ENCODE measurements at regions not wholly inside any gene's neighbourhood (a gene's known extent, or its start where the extent isn't known, plus 50 kb on each side); places are given as distances from the start of the nearest gene placed in this dataset.

- Histone ChIP-seq H4K20me1 (ENCODE audit: insufficient read depth, low read depth, low read length) (no peaks in the 10 kb centered on the region), H3K27me3 (ENCODE audit: low read length) (no peaks in the 10 kb centered on the region), H3K9me3 (ENCODE audit: low read length) (no peaks in the 10 kb centered on the region), H3K27ac (ENCODE audit: low read length) (no peak overlapping the region), H3K36me3 (ENCODE audit: insufficient read depth, low read length) (no peaks in the 10 kb centered on the region), H2AFZ (ENCODE audit: low read length) (no peak overlapping the region), H3K4me1 (ENCODE audit: low read length) (no peaks in the 10 kb centered on the region), H3K4me2 (ENCODE audit: low read depth, low read length, poor library complexity, severe bottlenecking) (no peak overlapping the region), H3K9ac (ENCODE audit: low read length) (no peak overlapping the region), H3K4me3 (ENCODE audit: low read length) (no peak overlapping the region), H3K9me2 (replicated peaks; ENCODE audit: insufficient read depth, low read length) (no peaks in the 10 kb centered on the region), H3K79me2 (ENCODE audit: low read length) (no peaks in the 10 kb centered on the region)
- DNase-seq = no peak
Observed at GRCh38 chr4:178349601-178350000, 907.4 kb upstream of the AGA start.

GRCh38 chr4:178351185-178351584 lies 908.9 kb upstream of the AGA start:
- DNase-seq = no peak
- Histone ChIP-seq H3K79me2 (ENCODE audit: low read length) (no peaks in the 10 kb centered on the region), H3K27ac (ENCODE audit: low read length) (no peak overlapping the region), H3K9me3 (ENCODE audit: low read length) (no peaks in the 10 kb centered on the region), H3K9ac (ENCODE audit: low read length) (no peak overlapping the region), H3K36me3 (ENCODE audit: insufficient read depth, low read length) (no peaks in the 10 kb centered on the region), H3K4me3 (ENCODE audit: low read length) (no peak overlapping the region), H2AFZ (ENCODE audit: low read length) (no peak overlapping the region), H3K4me1 (ENCODE audit: low read length) (no peaks in the 10 kb centered on the region), H3K27me3 (ENCODE audit: low read length) (no peaks in the 10 kb centered on the region), H3K4me2 (ENCODE audit: low read depth, low read length, poor library complexity, severe bottlenecking) (no peak overlapping the region), H4K20me1 (ENCODE audit: insufficient read depth, low read depth, low read length) (no peaks in the 10 kb centered on the region), H3K9me2 (replicated peaks; ENCODE audit: insufficient read depth, low read length) (no peaks in the 10 kb centered on the region)

- no peak overlapping the region for H3K4me2 ChIP-seq (ENCODE audit: low read depth, low read length, poor library complexity, severe bottlenecking)
- H3K9me3 ChIP-seq (ENCODE audit: low read length) = no peaks in the 10 kb centered on the region
Observed at GRCh38 chr4:178356725-178357124, 914.5 kb upstream of the AGA start.

DNA sequence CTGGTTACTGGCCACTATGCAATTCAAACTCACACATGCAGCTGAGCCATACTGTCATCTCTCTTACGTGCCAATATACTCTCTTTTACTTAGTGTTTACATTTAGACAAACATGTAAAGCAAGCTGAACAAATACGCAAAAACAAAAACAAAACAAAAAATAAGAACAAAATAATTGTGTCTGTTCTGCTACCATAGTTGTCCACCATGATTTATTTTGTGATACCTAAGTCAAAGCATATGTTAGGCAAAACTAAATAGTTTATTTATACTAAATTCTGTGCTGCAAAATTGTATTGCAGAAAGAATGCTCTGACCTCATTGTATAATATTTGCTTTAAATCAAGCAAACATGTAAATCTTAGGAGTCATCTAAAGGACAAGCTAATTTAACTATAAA lies 943.2 kb upstream of the AGA start:
- H3K9ac ChIP-seq (ENCODE audit: low read length) = no peak overlapping the region
- no peaks in the 10 kb centered on the region for H3K27me3 ChIP-seq (ENCODE audit: low read length)
- no peaks in the 10 kb centered on the region for H3K4me1 ChIP-seq (ENCODE audit: low read length)
- no peak overlapping the region for H2AFZ ChIP-seq (ENCODE audit: low read length)
- no peaks in the 10 kb centered on the region for H3K36me3 ChIP-seq (ENCODE audit: insufficient read depth, low read length)
- no peaks in the 10 kb centered on the region for H3K9me3 ChIP-seq (ENCODE audit: low read length)
- no peak overlapping the region for H3K4me3 ChIP-seq (ENCODE audit: low read length)
- no peak overlapping the region for H3K4me2 ChIP-seq (ENCODE audit: low read depth, low read length, poor library complexity, severe bottlenecking)
- no peaks in the 10 kb centered on the region for H3K9me2 ChIP-seq (replicated peaks; ENCODE audit: insufficient read depth, low read length)
- no peak overlapping the region for H3K27ac ChIP-seq (ENCODE audit: low read length)
- no peak for DNase-seq
- H3K79me2 ChIP-seq (ENCODE audit: low read length) = no peaks in the 10 kb centered on the region
- no peaks in the 10 kb centered on the region for H4K20me1 ChIP-seq (ENCODE audit: insufficient read depth, low read depth, low read length)

More at GRCh38 chr4:178356725-178357124, 914.5 kb upstream of the AGA start:
- Histone ChIP-seq H4K20me1 (ENCODE audit: insufficient read depth, low read depth, low read length) (no peaks in the 10 kb centered on the region), H3K9me2 (replicated peaks; ENCODE audit: insufficient read depth, low read length) (no peaks in the 10 kb centered on the region), H3K4me1 (ENCODE audit: low read length) (no peaks in the 10 kb centered on the region), H3K27me3 (ENCODE audit: low read length) (no peaks in the 10 kb centered on the region), H3K27ac (ENCODE audit: low read length) (no peak overlapping the region), H2AFZ (ENCODE audit: low read length) (no peak overlapping the region), H3K36me3 (ENCODE audit: insufficient read depth, low read length) (no peaks in the 10 kb centered on the region), H3K4me3 (ENCODE audit: low read length) (no peak overlapping the region), H3K79me2 (ENCODE audit: low read length) (no peaks in the 10 kb centered on the region), H3K9ac (ENCODE audit: low read length) (no peak overlapping the region)
- no peak for DNase-seq

DNA sequence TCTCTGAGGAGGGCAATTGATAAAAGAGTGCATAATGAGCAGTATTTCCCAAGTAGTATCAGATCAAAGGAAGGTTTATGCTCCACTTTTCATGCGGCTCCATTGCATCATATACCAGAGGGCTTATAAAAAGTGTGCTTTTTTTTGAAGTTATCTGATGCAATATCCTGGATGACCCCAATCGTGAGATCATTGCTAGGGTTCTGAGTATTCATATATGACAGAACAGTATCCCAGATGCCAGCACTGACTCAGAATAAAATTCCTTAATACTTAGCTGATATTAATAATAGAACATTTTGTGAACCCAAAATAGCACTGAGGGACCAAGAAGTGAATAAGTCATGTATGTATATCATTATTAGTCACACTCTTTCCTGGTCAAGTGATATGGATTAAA lies 945.5 kb upstream of the AGA start:
- H3K79me2 ChIP-seq (ENCODE audit: low read length) = no peaks in the 10 kb centered on the region
- no peaks in the 10 kb centered on the region for H3K4me1 ChIP-seq (ENCODE audit: low read length)
- no peak overlapping the region for H2AFZ ChIP-seq (ENCODE audit: low read length)
- DNase-seq = no peak
- H3K9me3 ChIP-seq (ENCODE audit: low read length) = no peaks in the 10 kb centered on the region
- no peak overlapping the region for H3K27ac ChIP-seq (ENCODE audit: low read length)
- H4K20me1 ChIP-seq (ENCODE audit: insufficient read depth, low read depth, low read length) = no peaks in the 10 kb centered on the region
- no peaks in the 10 kb centered on the region for H3K9me2 ChIP-seq (replicated peaks; ENCODE audit: insufficient read depth, low read length)
- H3K27me3 ChIP-seq (ENCODE audit: low read length) = no peaks in the 10 kb centered on the region
- H3K36me3 ChIP-seq (ENCODE audit: insufficient read depth, low read length) = no peaks in the 10 kb centered on the region
- no peak overlapping the region for H3K9ac ChIP-seq (ENCODE audit: low read length)
- no peak overlapping the region for H3K4me2 ChIP-seq (ENCODE audit: low read depth, low read length, poor library complexity, severe bottlenecking)
- H3K4me3 ChIP-seq (ENCODE audit: low read length) = no peak overlapping the region

DNA sequence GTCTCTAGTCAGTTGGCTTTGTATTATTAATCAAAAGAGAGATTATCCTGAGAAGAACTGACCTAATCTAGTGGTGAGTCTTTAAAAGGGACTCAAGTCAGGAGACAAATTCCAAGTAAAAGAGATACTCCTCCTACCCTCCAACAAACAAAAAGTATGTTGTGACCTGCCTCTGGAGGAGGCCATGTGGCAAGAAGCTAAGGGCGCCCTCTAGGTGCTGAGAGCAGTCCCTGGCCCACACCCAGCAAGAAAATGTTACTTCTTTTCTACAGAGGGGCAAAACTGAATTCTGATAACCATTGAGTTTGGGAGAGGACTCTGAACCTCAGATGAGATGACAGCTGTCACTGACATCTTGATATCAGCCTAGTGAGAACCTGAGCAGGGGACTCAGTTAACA lies 953.6 kb upstream of the AGA start:
- H3K4me1 ChIP-seq (ENCODE audit: low read length) = no peaks in the 10 kb centered on the region

GRCh38 chr4:178412455-178412854 lies 970.2 kb upstream of the AGA start:
- Histone ChIP-seq H2AFZ (ENCODE audit: low read length) (no peak overlapping the region), H3K4me3 (ENCODE audit: low read length) (no peak overlapping the region), H3K36me3 (ENCODE audit: insufficient read depth, low read length) (no peaks in the 10 kb centered on the region), H3K9ac (ENCODE audit: low read length) (no peak overlapping the region), H3K4me2 (ENCODE audit: low read depth, low read length, poor library complexity, severe bottlenecking) (no peak overlapping the region), H4K20me1 (ENCODE audit: insufficient read depth, low read depth, low read length) (no peaks in the 10 kb centered on the region), H3K27ac (ENCODE audit: low read length) (no peak overlapping the region), H3K27me3 (ENCODE audit: low read length) (no peaks in the 10 kb centered on the region), H3K4me1 (ENCODE audit: low read length) (no peaks in the 10 kb centered on the region), H3K9me3 (ENCODE audit: low read length) (no peaks in the 10 kb centered on the region), H3K79me2 (ENCODE audit: low read length) (no peaks in the 10 kb centered on the region), H3K9me2 (replicated peaks; ENCODE audit: insufficient read depth, low read length) (no peaks in the 10 kb centered on the region)
- no peak for DNase-seq

More for the DNA sequence above, 953.6 kb upstream of the AGA start:
- no peaks in the 10 kb centered on the region for H3K27me3 ChIP-seq (ENCODE audit: low read length)
- no peaks in the 10 kb centered on the region for H3K36me3 ChIP-seq (ENCODE audit: insufficient read depth, low read length)
- H3K9me2 ChIP-seq (replicated peaks; ENCODE audit: insufficient read depth, low read length) = no peaks in the 10 kb centered on the region
- no peaks in the 10 kb centered on the region for H3K9me3 ChIP-seq (ENCODE audit: low read length)
- no peak overlapping the region for H2AFZ ChIP-seq (ENCODE audit: low read length)
- no peak overlapping the region for H3K4me2 ChIP-seq (ENCODE audit: low read depth, low read length, poor library complexity, severe bottlenecking)
- H3K27ac ChIP-seq (ENCODE audit: low read length) = no peak overlapping the region
- H3K9ac ChIP-seq (ENCODE audit: low read length) = no peak overlapping the region
- no peaks in the 10 kb centered on the region for H4K20me1 ChIP-seq (ENCODE audit: insufficient read depth, low read depth, low read length)
- no peaks in the 10 kb centered on the region for H3K79me2 ChIP-seq (ENCODE audit: low read length)
- no peak for DNase-seq
- H3K4me3 ChIP-seq (ENCODE audit: low read length) = no peak overlapping the region

GRCh38 chr4:178414042-178414441 lies 971.8 kb upstream of the AGA start:
- Histone ChIP-seq H3K9me3 (ENCODE audit: low read length) (no peaks in the 10 kb centered on the region), H3K9me2 (replicated peaks; ENCODE audit: insufficient read depth, low read length) (no peaks in the 10 kb centered on the region), H3K36me3 (ENCODE audit: insufficient read depth, low read length) (no peaks in the 10 kb centered on the region), H3K4me1 (ENCODE audit: low read length) (no peaks in the 10 kb centered on the region), H3K9ac (ENCODE audit: low read length) (no peak overlapping the region), H3K27ac (ENCODE audit: low read length) (no peak overlapping the region), H3K79me2 (ENCODE audit: low read length) (no peaks in the 10 kb centered on the region), H2AFZ (ENCODE audit: low read length) (no peak overlapping the region), H3K4me3 (ENCODE audit: low read length) (no peak overlapping the region), H3K27me3 (ENCODE audit: low read length) (no peaks in the 10 kb centered on the region), H4K20me1 (ENCODE audit: insufficient read depth, low read depth, low read length) (no peaks in the 10 kb centered on the region), H3K4me2 (ENCODE audit: low read depth, low read length, poor library complexity, severe bottlenecking) (no peak overlapping the region)
- no peak for DNase-seq

GRCh38 chr4:178414881-178415446 lies 972.7 kb upstream of the AGA start:
- H3K9me2 ChIP-seq (replicated peaks; ENCODE audit: insufficient read depth, low read length) = no peaks in the 10 kb centered on the region
- H4K20me1 ChIP-seq (ENCODE audit: insufficient read depth, low read depth, low read length) = no peaks in the 10 kb centered on the region
- no peaks in the 10 kb centered on the region for H3K27me3 ChIP-seq (ENCODE audit: low read length)
- no peak overlapping the region for H3K27ac ChIP-seq (ENCODE audit: low read length)
- no peak overlapping the region for H2AFZ ChIP-seq (ENCODE audit: low read length)
- no peaks in the 10 kb centered on the region for H3K4me1 ChIP-seq (ENCODE audit: low read length)
- H3K9ac ChIP-seq (ENCODE audit: low read length) = no peak overlapping the region
- no peaks in the 10 kb centered on the region for H3K79me2 ChIP-seq (ENCODE audit: low read length)
- no peaks in the 10 kb centered on the region for H3K36me3 ChIP-seq (ENCODE audit: insufficient read depth, low read length)
- no peaks in the 10 kb centered on the region for H3K9me3 ChIP-seq (ENCODE audit: low read length)
- H3K4me3 ChIP-seq (ENCODE audit: low read length) = no peak overlapping the region
- no peak for DNase-seq
- H3K4me2 ChIP-seq (ENCODE audit: low read depth, low read length, poor library complexity, severe bottlenecking) = no peak overlapping the region
